GM21423 (cell line): ENCODE measurements at regions not wholly inside any gene's neighbourhood (a gene's known extent, or its start where the extent isn't known, plus 50 kb on each side); places are given as distances from the start of the nearest gene placed in this dataset.
A peak's percentile ranks its signal among the peaks of the same experiment; 100 is the strongest.

Source experiments
- ATAC-seq: cut with Tn5 transposase; IDR thresholded peaks from one replicate; pipeline ENCODE4 v1.9.1; 2021; ENCODE audit warnings: mild to moderate bottlenecking, moderate library complexity; ENCODE audit not compliant: unreplicated experiment

DNA sequence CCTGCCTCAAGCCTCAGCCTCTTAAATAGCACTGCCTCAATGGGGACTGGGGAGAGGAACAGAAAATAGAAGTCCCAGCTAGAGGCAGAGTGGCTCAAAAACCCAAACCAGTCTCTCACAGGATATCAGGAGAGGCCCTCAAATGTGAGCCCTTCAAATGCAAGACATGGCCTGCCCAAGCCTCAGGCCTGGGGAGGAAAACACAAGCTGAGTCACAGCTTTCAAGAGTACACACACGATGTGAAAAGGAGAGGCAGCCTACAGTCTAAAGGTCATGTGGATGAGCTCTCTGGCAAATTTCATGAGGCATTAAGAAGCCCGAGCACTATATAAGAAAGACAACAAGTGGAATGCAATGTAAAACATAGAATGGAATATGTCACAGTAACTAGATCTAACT, 316.6 kb upstream of the MEX3C start:
- ATAC-seq, result no peak

DNA sequence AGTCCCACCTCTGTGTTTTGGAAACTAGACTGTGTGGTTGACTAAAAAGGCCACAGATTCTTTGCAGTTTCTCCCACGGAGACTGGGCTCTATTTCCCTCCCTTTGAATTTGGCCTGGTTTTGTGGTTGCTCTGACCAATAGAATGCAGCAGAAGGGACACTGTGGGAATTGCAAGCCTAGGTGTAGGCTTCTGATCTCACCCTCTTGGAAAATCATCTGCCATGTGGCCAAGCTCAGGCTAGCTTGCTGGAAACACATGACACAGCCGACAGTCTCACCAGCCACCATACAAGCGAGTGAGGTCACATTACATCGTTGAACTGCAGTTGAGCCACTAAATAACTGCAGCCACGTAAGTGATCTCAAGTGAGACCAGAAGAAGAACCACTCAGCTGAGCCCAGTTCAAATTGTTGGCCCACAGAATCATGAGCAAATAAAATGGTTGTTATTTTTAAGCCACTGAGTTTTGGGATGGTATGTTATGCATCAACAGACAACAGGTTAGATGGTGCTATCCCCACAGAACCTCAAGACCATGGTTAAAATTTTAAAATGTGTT, 319.1 kb upstream of the MEX3C start:
- ATAC-seq, result no peak

DNA sequence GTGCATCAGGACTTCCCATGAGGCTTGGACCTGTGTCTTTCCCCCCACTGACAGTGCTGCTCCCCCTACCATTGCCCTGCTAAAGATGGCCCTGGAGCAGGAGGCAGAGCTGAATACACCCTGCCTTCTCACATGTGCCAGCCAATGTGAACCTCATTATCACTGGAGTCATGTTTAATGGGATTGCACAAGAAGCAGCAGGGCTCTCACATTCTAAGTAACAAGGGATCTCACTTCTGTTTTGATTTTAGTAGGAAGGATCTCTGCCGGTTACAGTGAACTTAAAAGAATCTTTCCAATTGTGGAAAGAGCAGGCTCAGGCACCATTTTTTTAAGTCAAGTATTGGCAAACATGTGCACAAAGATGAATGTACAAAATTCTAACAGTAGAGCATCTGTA, 322.1 kb upstream of the MEX3C start:
- ATAC-seq, result no peak

DNA sequence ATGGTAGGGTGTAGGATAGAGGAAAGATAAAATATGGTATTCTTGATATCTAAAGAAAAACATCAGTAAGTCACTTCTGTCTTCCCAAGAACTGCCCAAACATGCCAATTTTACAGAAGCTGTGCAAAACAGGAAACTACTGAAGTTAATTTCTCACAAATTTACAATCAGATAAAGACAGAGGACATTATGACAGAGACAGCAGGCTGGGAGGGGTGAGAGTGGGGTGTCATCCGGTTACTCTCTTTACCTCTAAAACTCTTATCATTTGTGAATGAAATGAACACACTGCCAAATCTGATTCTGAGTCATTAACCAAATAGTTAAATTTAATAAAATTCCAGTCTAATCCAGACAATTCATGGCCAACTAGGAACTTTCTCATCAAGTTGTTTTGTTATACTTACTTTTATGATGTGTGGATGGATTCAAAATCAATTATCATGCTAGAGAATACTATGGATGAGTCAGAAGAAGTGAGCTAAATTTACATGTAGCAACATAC, 323.2 kb upstream of the MEX3C start:
- no peak for ATAC-seq

DNA sequence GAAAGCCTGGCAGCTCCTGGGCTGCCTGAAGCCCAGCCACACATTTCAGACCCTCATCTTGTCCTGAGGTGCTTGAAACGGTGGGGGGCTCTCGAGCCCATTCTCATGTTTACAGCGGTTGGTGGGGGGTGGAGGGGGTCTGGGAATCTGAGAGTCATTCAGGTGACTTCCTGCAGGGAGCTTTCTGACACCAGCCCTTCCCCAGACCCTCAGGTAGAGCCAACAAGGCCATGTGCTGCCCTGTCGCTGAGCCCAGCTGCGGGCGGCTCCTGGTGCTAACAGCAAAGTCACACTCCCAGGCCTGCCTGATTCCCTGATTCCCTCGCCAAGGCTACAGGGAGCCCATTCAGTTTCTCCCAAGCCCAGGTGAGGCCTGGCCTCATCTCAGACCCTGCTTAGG, 324.9 kb upstream of the MEX3C start:
- ATAC-seq, result no peak

DNA sequence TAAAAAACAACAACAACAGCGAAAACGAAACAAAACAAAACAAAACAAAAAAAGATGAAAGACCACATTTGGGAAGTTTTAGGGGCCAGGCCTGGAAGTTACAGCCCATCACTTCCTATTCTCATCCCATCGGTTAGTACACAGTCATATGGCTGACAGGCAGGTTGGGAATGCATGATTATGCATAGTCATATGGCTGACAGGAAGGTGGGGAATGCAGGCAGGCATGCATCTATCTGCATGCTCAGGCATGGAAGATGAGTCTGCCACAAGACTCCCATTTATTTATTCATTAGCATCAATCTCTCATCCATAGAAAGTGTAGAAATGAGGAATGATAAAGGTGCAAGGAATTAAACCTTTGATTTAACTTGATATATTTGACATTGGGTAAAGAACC, 325.3 kb upstream of the MEX3C start:
- ATAC-seq, result no peak

DNA sequence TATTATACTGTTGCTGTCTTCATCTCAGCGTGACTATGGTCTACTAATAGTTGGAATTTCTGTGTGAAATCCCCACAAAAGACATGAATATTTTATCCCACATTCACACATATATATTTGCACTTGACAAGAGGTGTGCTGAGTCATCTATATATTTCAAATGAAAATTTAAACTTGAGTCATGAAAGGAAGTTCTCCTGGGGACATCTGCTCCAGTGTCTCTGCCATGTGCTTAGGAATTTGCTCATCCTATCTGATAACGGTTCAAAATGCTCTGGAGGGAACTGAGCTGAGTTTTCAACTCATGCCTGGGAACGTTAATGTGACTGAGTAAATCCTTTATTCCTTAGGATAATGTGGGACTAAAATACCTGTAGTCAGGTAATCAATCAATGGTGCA, 326.2 kb upstream of the MEX3C start:
- ATAC-seq, result no peak

DNA sequence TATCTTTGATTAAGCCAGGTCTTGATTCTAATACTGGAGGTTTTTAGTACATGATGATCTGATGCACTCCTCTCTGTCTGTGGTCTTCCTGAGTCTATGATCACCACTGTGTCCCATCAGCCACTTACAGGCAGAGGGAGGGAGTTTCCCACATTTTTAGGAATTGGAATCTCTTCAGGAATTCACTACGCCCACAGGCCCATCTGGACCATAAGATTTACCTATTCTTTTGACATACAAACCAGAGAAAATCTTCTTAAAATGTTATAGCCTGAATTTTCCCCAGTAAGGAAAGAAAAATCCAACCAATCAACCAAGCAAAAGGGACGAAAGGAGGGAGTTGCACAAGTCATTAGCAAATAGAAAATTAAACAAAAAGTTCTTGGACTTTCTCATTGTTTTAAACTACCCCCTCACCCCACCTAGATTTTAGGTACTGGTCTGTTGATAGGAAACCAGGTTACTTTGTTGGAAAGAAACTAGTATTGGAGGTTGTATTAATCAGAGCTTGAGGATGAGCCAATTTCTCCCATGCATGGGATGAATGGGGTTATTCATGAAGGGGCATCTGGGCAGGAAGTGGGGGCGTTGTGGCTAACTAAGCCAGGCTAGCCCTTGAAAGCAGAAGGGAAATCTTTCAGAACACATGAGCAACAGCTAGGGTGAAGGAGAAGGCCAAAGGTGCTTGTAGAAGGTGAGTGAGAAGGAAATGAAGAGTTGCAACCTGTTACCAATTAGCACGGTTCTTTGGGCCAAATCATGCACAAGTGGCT, 328.2 kb upstream of the MEX3C start:
- no peak for ATAC-seq

DNA sequence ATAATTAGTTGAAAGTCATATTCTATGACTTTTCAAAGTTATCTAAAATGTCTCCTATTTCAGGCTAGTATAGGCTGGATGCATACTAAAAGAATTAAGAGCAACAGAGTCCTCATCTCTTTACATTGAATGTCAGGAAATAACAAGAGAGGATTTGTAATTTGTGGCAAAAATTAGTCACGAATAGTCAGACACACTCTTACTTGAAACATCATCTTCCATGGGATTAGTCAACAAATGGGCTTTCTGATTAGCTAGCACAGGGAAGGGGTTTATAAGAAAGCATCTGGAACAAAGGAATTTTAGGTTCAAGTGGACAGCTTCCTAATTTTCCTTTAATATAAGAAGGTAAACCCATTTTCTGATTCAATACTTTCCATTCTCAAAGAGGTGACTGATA, 330.3 kb upstream of the MEX3C start:
- no peak for ATAC-seq

DNA sequence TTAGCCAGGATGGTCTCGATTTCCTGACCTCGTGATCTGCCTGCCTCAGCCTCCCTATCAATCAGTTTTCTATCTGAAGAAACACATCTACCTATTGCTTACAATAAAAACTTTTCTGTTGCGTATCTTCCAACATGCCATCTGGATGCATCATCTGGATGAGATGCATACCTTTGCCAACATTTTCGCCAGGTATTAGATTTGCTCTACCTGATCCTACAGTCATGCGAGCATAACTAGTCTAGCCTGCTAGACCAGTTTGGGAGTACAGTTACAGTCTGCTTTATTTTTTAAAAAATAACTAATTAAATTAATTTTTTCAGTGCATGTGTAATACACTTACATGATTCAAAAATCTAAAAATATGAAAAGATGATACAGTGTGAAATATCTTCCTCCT, 334.0 kb upstream of the MEX3C start:
- ATAC-seq, result no peak

DNA sequence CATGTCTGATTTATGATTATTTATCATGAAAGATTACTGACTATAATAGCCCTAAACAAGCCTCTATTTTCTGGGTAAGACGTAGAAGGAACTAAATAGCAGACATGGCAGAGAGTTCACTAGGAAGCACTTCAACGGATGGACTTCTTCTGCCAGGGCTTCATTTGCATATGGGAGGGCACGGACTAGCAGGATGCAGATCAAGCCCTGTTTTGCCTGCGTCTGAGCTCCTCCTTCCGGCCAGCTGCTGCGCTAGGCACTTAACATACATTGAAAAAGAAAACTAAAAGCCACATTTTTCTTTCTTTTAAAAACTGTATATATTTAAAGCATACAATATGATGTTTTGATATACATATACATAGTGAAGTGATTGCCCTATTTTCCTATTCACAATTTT, 340.0 kb upstream of the MEX3C start:
- ATAC-seq, result peak; percentile 90

DNA sequence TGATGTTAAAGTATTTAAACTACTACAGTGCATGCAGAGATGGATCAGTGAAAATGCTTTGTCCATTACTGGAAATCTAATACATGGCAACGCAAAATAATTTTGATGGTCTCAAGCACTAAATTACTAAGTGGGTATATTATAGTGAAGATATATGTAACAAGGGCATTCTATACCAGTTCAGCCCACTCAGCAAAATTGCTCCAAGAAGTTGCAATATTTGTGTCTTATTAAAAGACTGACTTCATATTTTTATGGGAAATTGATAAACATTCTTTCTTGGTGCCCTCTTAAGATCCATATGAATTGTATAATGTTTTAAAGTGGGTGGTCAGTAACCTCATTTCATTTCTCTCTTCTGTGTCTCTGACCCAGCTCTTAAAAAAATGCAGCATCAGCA, 343.1 kb upstream of the MEX3C start:
- ATAC-seq, result no peak

DNA sequence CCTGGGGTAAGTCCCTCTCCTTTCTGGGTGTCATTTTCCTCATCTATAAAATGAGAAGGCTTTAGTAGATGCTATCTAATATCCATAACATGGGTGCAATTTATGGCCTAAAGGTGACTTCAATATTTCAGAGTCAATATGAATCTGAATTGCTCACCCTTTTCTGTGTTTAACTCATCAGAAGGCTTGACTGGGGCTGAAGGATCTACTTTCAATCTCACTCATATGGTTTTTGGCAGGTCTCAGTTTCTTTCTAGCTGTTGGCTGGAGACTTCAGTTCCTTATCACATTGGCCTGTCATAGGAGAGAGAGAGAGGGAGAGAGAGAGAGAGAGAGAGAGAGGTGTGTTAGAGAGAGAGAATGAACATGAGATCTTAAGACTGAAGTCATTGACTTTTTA, 343.7 kb upstream of the MEX3C start:
- ATAC-seq, result no peak

DNA sequence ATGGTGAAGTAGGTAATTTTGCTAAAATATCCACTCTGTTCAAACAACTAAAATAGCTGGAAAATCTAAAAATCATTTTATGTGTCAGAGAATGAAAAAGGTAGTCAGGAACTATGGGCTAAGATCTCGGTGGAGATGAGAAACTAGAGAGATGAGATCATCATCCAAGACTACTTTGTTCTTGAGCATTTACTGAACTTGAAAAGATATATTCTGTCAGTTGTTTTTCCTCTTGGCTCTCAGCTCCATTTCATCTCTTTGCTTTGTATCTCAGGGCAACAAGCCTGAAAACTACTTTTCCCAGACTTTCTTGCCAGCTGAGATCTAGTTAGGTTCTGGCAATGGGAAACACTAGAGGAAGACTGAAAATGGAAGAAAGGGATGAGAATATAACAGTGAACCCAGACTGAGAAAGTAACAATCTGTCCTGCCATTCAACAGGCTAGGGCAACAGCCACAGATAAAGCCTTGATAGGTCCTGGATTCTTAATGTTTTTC, 346.2 kb upstream of the MEX3C start:
- no peak for ATAC-seq

DNA sequence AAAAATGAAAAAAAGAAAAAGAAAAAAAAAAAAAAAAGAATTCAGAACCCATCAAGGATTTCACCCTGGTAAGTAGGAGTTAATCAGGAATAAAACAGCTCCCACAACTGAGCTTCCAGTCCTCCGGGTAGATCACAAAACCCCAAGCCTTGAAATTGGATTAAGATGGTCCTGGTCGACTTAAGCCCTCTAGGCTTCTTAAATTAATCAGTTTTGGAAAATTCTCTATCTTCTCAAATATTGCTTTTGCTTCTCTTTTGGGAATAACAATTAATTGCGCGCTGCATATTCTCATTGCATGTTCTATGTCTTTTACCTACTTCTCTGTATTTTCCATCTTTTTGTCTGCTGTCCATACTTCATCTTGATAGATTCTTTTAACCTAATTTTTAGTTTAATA, 348.0 kb upstream of the MEX3C start:
- ATAC-seq, result no peak

DNA sequence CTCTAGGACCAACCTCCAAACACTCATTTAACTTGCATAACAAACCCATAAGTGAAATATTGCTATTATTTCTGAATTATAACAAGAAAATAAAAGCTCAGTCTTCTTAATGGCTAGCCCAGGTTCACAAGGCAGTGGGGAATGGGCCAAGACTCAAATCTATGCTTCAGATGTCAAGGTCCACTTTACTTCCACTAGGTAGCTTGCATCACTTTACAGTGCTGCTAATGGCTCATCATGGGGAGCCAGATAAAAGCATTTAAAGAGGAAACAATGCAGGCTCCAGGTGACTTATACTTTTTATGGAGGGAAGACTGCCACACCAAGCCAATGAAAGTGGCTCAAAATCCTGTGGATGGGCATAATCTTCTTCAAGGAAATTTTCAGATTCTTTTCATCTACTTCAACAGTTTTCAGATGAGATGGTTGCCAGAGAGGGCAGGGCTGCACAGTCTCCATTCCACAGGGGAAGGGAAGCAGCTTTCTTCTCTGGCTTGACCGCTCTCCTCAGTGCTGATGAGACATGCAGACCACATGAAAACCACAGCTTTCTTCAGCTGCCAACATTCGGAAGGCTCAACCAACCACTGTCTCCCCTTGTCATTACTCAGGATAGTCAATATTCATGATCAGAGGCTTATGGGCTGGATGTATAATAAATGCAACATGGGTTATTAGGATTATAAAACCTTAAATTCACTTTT, 361.9 kb upstream of the MEX3C start:
- no peak for ATAC-seq

DNA sequence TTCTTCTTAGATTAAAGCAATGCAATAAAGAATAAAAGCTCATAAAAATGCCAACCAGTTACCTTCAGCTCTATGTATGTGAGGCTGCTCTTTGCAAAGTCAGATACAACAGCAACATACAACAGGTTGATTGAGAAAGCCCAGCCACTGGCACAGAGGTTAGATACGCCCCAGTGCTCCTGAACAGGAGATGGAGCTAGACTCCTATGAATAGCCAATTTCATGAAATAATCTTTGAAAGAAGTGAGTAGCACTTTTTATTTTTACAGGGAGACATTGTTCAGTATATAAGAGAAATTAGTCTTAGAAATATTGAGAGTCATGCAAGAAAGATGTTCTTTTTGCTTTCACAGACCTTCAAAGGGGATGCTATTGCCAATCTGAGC, 362.4 kb upstream of the MEX3C start:
- ATAC-seq, result no peak

DNA sequence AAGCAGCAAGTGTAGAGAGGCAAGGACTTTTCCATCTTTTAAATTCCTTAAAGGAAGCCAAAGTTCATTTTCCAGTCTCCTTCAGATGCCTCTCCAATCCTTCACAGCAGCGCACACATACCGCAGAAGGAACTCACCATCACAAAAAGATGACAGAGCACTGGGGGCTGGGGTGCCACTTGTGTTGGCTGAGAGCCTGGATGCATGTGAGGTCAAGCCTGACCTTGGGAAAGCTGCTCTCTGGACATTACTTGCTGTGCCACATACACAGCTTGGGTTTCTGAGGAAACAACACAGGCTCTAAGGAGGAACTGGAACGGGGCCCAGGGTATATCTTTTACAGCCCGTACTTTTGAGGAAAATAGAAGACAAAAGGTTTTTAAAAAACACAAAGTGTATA, 364.3 kb upstream of the MEX3C start:
- ATAC-seq, result no peak

DNA sequence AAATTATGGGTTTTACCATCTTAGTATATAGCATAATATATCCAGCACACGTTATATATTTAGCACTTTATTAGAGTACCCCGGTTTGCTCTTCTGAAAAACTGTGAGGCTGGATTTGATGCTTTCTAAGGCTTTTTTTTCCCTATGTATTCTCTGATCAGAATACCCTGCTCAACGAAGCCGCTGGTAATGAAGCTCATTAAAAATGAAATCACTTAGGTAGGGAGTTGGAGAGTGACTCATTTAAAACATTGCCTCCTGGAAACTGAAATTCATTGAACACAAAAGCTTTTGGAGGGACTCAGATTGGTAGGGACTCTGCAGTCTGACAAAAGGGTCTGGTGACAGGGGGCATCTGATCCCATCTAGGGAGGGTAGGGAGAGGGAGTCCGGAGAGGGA, 365.4 kb upstream of the MEX3C start:
- no peak for ATAC-seq

DNA sequence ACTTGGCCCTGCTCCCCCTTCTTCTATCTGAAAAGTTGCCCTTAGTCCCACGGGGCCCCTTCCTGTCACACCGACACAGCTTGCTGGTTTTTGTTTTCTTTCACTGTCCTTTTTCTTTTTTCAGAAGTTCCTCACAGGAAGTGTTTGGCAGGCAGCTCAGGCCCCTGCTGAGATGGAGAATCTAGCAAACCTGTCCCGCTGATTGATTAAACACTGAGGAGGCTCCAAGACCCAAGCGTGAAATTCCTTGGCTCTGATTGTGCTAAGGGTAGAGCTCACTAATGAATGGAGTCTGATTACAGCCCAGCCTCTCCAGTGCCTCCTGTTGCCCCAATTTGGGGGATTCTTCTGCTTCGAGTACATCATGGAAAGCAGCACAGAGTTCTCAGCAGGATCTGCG, 365.9 kb upstream of the MEX3C start:
- no peak for ATAC-seq

DNA sequence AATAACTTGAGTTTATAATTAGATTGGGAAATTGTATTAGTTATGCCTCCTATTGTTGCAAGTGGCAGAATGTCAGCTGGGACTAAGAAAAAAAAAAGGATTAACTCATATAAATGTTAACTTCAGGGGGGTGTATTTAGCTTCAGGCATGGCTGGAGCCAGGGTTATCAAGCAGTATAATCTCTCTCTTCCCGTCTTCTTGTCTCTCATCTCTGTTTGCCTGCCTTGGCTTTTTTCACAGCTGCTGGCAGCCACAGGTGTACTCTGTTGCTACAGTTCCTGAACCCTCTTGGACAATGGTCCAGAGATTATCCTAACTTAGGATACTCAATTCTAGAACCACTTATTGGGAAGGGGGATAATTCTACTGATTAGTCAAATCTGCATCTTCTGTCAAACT, 370.7 kb upstream of the MEX3C start:
- no peak for ATAC-seq

DNA sequence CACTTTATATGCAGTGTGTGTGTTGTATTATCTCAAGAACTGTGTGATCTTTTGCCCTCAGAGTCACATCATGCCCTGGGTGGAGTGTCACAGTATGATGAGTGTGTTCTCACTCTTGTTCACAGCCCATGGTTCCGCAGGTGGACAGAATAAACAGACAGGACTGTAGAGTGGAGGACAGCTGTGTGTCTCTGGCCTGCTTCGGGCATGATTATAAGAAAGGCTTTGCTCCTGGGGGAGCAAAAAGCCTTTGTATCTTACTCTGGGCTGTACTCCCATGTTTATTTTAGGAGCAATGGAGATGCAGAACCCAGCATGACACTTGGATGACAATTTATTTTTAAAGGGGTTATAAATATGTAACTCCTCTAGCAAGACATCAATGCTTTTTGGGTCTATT, 371.7 kb upstream of the MEX3C start:
- no peak for ATAC-seq
